ENCODE measurements at regions not wholly inside any gene's neighbourhood (a gene's known extent, or its start where the extent isn't known, plus 50 kb on each side); places are given as distances from the start of the nearest gene placed in this dataset.

GRCh38 chr1:18009478-18009961 lies 98.1 kb upstream of the IGSF21 start:
- in situ Hi-C loops (cut with HindIII; ENCODE audit: low sequenced_read_pairs) = no loop called here
- no peak for DNase-seq (ENCODE audit: low read depth, low spot score)
- H3K4me3 ChIP-seq (ENCODE audit: low read depth, low read length) = no peak overlapping the region
- TF ChIP-seq CTCF (IDR thresholded peaks at IDR 0.05; ENCODE audit: low read depth, low read length) = no peak

GRCh38 chr1:18010408-18010807 lies 97.2 kb upstream of the IGSF21 start:
- no peak for TF ChIP-seq CTCF (IDR thresholded peaks at IDR 0.05; ENCODE audit: low read depth, low read length)
- no peak overlapping the region for H3K4me3 ChIP-seq (ENCODE audit: low read depth, low read length)
- no peak for DNase-seq (ENCODE audit: low read depth, low spot score)
- in situ Hi-C loops (cut with HindIII; ENCODE audit: low sequenced_read_pairs) = no loop called here

GRCh38 chr1:18010945-18011344 lies 96.7 kb upstream of the IGSF21 start:
- in situ Hi-C loops (cut with HindIII; ENCODE audit: low sequenced_read_pairs) = no loop called here
- no peak overlapping the region for H3K4me3 ChIP-seq (ENCODE audit: low read depth, low read length)
- TF ChIP-seq CTCF (IDR thresholded peaks at IDR 0.05; ENCODE audit: low read depth, low read length) = no peak
- no peak for DNase-seq (ENCODE audit: low read depth, low spot score)

GRCh38 chr1:18011703-18012102 lies 95.9 kb upstream of the IGSF21 start:
- no peak for DNase-seq (ENCODE audit: low read depth, low spot score)
- no peak for TF ChIP-seq CTCF (IDR thresholded peaks at IDR 0.05; ENCODE audit: low read depth, low read length)
- no peak overlapping the region for H3K4me3 ChIP-seq (ENCODE audit: low read depth, low read length)
- in situ Hi-C loops (cut with HindIII; ENCODE audit: low sequenced_read_pairs) = no loop called here

GRCh38 chr1:18012686-18013085 lies 94.9 kb upstream of the IGSF21 start:
- TF ChIP-seq CTCF (IDR thresholded peaks at IDR 0.05; ENCODE audit: low read depth, low read length) = no peak
- no peak for DNase-seq (ENCODE audit: low read depth, low spot score)
- no peak overlapping the region for H3K4me3 ChIP-seq (ENCODE audit: low read depth, low read length)
- in situ Hi-C loops (cut with HindIII; ENCODE audit: low sequenced_read_pairs) = no loop called here

- H3K4me3 ChIP-seq (ENCODE audit: low read depth, low read length) = no peak overlapping the region
- TF ChIP-seq CTCF (IDR thresholded peaks at IDR 0.05; ENCODE audit: low read depth, low read length) = no peak
- DNase-seq (ENCODE audit: low read depth, low spot score) = no peak
- in situ Hi-C loops (cut with HindIII; ENCODE audit: low sequenced_read_pairs) = no loop called here
Observed at GRCh38 chr1:18013216-18013615, 94.4 kb upstream of the IGSF21 start.

- TF ChIP-seq CTCF (IDR thresholded peaks at IDR 0.05; ENCODE audit: low read depth, low read length) = no peak
- no peak overlapping the region for H3K4me3 ChIP-seq (ENCODE audit: low read depth, low read length)
- no peak for DNase-seq (ENCODE audit: low read depth, low spot score)
- in situ Hi-C loops (cut with HindIII; ENCODE audit: low sequenced_read_pairs) = no loop called here
Observed at GRCh38 chr1:18015719-18016118, 91.9 kb upstream of the IGSF21 start.

All from astrocyte of the spinal cord (primary cell).